Peyer's patch (tissue), 4 donors: ENCODE measurements at regions not wholly inside any gene's neighbourhood (a gene's known extent, or its start where the extent isn't known, plus 50 kb on each side); places are given as distances from the start of the nearest gene placed in this dataset.
"Not testable (repeated sequence)": the region's sequence is repeated elsewhere in the genome, so short reads cannot be mapped to it uniquely, and the experiment has no call there.

Experiments
- DNase-seq, 3 donors: peaks; one replicate each; pipeline ENCODE4 v3.0.0-alpha.2; 2017 to 2019
- H3K27ac ChIP-seq, 4 donors: fragments of 200-600 bp; sonication (generic); one replicate each; pipeline ENCODE4 v1.5.1; 2016 to 2019
- H3K27me3 ChIP-seq, 2 donors: fragments of 200-600 bp; sonication (generic); one replicate each; pipeline ENCODE4 v1.5.1; 2019
- H3K36me3 ChIP-seq, 3 donors: fragments of 200-600 bp; sonication (generic); one replicate each; pipeline ENCODE4 v1.5.1; 2016 to 2019
- H3K4me1 ChIP-seq, 4 donors: fragments of 200-600 bp; sonication (generic); one replicate each; pipeline ENCODE4 v1.5.1; 2016 to 2019
- H3K4me3 ChIP-seq, 4 donors: fragments of 200-600 bp; sonication (generic); 1 replicate in 3 of 4; 2 replicates in 1 of 4; pipeline ENCODE4 v1.5.1; 2016 to 2019; ENCODE audit warnings: mild to moderate bottlenecking in 1 of 4
- H3K9me3 ChIP-seq, 4 donors: fragments of 200-600 bp; sonication (generic); one replicate each; pipeline ENCODE4 v1.5.1; 2016 to 2019; ENCODE audit warnings: mild to moderate bottlenecking in 1 of 4
- POLR2A ChIP-seq, 2 donors: fragments of 450-650 bp; IDR thresholded peaks; one replicate each; pipeline ENCODE4 v1.5.1; 2017; ENCODE audit warnings: antibody characterized with exemption in 2 of 2, mild to moderate bottlenecking in 2 of 2, moderate library complexity in 2 of 2
- TF ChIP-seq, protein P1 (sequence below), 6 experiments: fragments of 450-650 bp in 4 of 6; fragments of 200-600 bp in 2 of 6; sonication (generic) in 1 of 6; IDR thresholded peaks; one replicate each; pipeline ENCODE4 v1.5.1; 2017 to 2019; ENCODE audit warnings: antibody characterized with exemption in 6 of 6, mild to moderate bottlenecking in 3 of 6, moderate library complexity in 1 of 6

DNA sequence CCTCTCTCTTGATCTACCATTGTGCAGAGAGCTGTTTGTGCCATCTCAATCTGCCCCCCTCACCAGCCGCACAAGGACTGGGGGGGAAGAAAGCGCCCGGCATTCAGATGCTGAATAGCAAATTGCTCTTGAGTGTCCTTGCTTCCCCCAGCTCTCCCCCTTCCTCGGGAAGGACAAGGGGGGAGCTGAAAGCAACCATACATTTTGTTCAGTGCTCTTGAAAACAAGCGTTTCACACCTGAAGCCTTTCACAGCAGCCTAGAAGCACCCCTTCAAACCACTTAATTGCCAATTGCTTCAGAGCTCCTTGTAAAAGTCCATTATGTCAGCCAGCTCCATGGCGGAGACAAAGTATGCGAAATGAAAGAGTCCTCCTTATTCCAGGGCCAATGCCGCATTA is 540.1 kb downstream of the NR2F2 start:
- no peak for TF ChIP-seq POLR2A (IDR thresholded peaks at IDR 0.05)
- TF ChIP-seq, protein P1, sequence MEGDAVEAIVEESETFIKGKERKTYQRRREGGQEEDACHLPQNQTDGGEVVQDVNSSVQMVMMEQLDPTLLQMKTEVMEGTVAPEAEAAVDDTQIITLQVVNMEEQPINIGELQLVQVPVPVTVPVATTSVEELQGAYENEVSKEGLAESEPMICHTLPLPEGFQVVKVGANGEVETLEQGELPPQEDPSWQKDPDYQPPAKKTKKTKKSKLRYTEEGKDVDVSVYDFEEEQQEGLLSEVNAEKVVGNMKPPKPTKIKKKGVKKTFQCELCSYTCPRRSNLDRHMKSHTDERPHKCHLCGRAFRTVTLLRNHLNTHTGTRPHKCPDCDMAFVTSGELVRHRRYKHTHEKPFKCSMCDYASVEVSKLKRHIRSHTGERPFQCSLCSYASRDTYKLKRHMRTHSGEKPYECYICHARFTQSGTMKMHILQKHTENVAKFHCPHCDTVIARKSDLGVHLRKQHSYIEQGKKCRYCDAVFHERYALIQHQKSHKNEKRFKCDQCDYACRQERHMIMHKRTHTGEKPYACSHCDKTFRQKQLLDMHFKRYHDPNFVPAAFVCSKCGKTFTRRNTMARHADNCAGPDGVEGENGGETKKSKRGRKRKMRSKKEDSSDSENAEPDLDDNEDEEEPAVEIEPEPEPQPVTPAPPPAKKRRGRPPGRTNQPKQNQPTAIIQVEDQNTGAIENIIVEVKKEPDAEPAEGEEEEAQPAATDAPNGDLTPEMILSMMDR (IDR thresholded peaks at IDR 0.05), result no peak
- no peaks in the 10 kb centered on the region for H3K4me1 ChIP-seq

GRCh38 chr15:96877442-96877841 is 546.9 kb downstream of the NR2F2 start:
- not testable (repeated sequence) for H3K27me3 ChIP-seq, H3K9me3 ChIP-seq, H3K4me3 ChIP-seq, H3K4me1 ChIP-seq, DNase-seq, H3K27ac ChIP-seq, H3K36me3 ChIP-seq

More for the DNA sequence above, 540.1 kb downstream of the NR2F2 start:
- Histone ChIP-seq H3K27ac (no peak overlapping the region), H3K9me3 (no peaks in the 10 kb centered on the region), H3K27me3 (no peaks in the 10 kb centered on the region), H3K4me3 (no peak overlapping the region), H3K36me3 (no peaks in the 10 kb centered on the region)
- DNase-seq, result no peak

DNA sequence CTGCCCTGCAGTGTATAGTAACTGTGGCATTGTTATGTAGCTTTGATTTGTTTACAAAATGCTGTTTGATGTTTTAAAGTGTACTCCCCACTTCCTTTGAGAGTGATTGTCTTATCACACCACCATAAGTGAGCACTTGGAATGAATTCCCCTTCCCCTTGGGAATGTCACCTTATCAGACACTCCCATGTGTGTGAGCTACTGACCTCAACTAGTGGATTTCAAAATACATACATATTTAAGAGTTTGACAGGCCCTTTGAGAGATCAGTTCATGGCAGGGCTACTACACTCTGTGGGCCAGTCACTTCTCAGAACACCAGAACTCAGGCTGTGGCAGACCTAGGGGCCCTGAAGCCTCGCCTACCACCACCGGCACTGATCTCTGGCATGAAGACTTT is 547.6 kb downstream of the NR2F2 start:
- Histone ChIP-seq H3K27me3 (no peaks in the 10 kb centered on the region), H3K4me1 (no peaks in the 10 kb centered on the region), H3K9me3 (no peaks in the 10 kb centered on the region), H3K27ac (no peak overlapping the region), H3K4me3 (no peak overlapping the region), H3K36me3 (no peaks in the 10 kb centered on the region)
- TF ChIP-seq, protein P1 (IDR thresholded peaks at IDR 0.05), result no peak
- no peak for TF ChIP-seq POLR2A (IDR thresholded peaks at IDR 0.05)
- no peak for DNase-seq

- no peak overlapping the region for H3K4me3 ChIP-seq
- H3K9me3 ChIP-seq, result no peaks in the 10 kb centered on the region
- H3K4me1 ChIP-seq, result no peaks in the 10 kb centered on the region
- no peaks in the 10 kb centered on the region for H3K27me3 ChIP-seq
- TF ChIP-seq POLR2A (IDR thresholded peaks at IDR 0.05), result no peak
- TF ChIP-seq, protein P1 (IDR thresholded peaks at IDR 0.05), result no peak
- H3K36me3 ChIP-seq, result no peaks in the 10 kb centered on the region
- no peak for DNase-seq
- no peak overlapping the region for H3K27ac ChIP-seq
These were observed 551.7 kb downstream of the NR2F2 start for GRCh38 chr15:96882121-96882772.

- Histone ChIP-seq H3K9me3 (no peaks in the 10 kb centered on the region), H3K27me3 (no peaks in the 10 kb centered on the region), H3K27ac (no peak overlapping the region), H3K4me3 (no peak overlapping the region), H3K36me3 (no peaks in the 10 kb centered on the region), H3K4me1 (no peaks in the 10 kb centered on the region)
- DNase-seq, result no peak
- TF ChIP-seq POLR2A (IDR thresholded peaks at IDR 0.05), result no peak
- TF ChIP-seq, protein P1 (IDR thresholded peaks at IDR 0.05), result no peak
These were observed 557.2 kb downstream of the NR2F2 start for GRCh38 chr15:96887730-96888129.

GRCh38 chr15:96888764-96889163 is 558.3 kb downstream of the NR2F2 start:
- H3K27me3 ChIP-seq, result no peaks in the 10 kb centered on the region
- no peaks in the 10 kb centered on the region for H3K9me3 ChIP-seq
- no peaks in the 10 kb centered on the region for H3K36me3 ChIP-seq
- no peak overlapping the region for H3K27ac ChIP-seq
- no peaks in the 10 kb centered on the region for H3K4me1 ChIP-seq
- H3K4me3 ChIP-seq, result no peak overlapping the region
- TF ChIP-seq, protein P1 (IDR thresholded peaks at IDR 0.05), result no peak
- no peak for TF ChIP-seq POLR2A (IDR thresholded peaks at IDR 0.05)
- no peak for DNase-seq
